K562 (cell line): ENCODE measurements at regions not wholly inside any gene's neighbourhood (a gene's known extent, or its start where the extent isn't known, plus 50 kb on each side); places are given as distances from the start of the nearest gene placed in this dataset.

Experiments
- ATAC-seq: fragments of 200-7000 bp; cut with Tn5 transposase; 3 replicates; pipeline ENCODE4 v1.9.1; 2020; ENCODE audit warnings: moderate library complexity
- BruUV-seq: library from RNA; stranded (reverse); fragments of 400-500 nt; replicated peaks from 2 replicates; lab custom pipeline; 2021; lab: Mats Ljungman, UMichigan
- CTCF ChIA-PET: fragments of 300-600 bp; formaldehyde crosslinking; extraction: SDS; loops from one replicate; lab custom pipeline; 2021; ENCODE audit warnings: low intra/inter-chr PET ratio; lab: Yijun Ruan, JAX
- POLR2A ChIA-PET: fragments of 300-600, 350-650 bp; sonication (Branson Sonifier 250); formaldehyde crosslinking; extraction: SDS; loops from one replicate; lab custom pipeline; 2021; ENCODE audit warnings: antibody characterized with exemption, inconsistent platforms; lab: Yijun Ruan, JAX
- DNase-seq, 4 experiments: peaks; one replicate each; pipeline versions ENCODE4 v3.0.0 to v3.0.0-alpha.2; 2011 to 2018; ENCODE audit warnings: low spot score in 3 of 4, mixed read lengths in 3 of 4; ENCODE audit errors: extremely low read depth in 1 of 4
- FAIRE-seq: peaks from 2 replicates; lab custom pipeline; 2011; peaks lifted over from hg19 to GRCh38; lab: Jason Lieb, UNC
- H2AFZ ChIP-seq: 2 replicates; pipeline ENCODE4 v1.6.0; 2011; ENCODE audit warnings: low read depth, low read length, control low read depth, inconsistent platforms
- H3K27ac ChIP-seq: fragments of 200-600 bp; 3 replicates; pipeline ENCODE4 v1.8.0; 2011; ENCODE audit warnings: low read depth, mild to moderate bottlenecking, control low read depth, inconsistent platforms, low read length, moderate library complexity, mixed read lengths; ENCODE audit errors: extremely low read depth
- H3K27me3 ChIP-seq, 2 experiments: fragments of 300-600 bp in 1 of 2; 2 replicates in 1 of 2; 3 replicates in 1 of 2; pipeline versions ENCODE4 v1.6.0 to v1.8.0; 2011; ENCODE audit warnings: inconsistent platforms in 2 of 2, low read length in 2 of 2, mild to moderate bottlenecking in 1 of 2, mixed read lengths in 1 of 2, moderate library complexity in 1 of 2; ENCODE audit not compliant: control insufficient read depth in 2 of 2, insufficient read depth in 2 of 2
- H3K36me3 ChIP-seq: fragments of 300-600 bp; 3 replicates; pipeline ENCODE4 v1.8.0; 2011; ENCODE audit warnings: mild to moderate bottlenecking, low read length, inconsistent platforms; ENCODE audit not compliant: control insufficient read depth, insufficient read depth
- H3K4me1 ChIP-seq, 2 experiments: fragments of 200-600 bp in 1 of 2; replicated peaks in 1 of 2; 2 replicates in 1 of 2; 3 replicates in 1 of 2; pipeline versions ENCODE4 v1.5.1 to v1.8.0; 2011; ENCODE audit warnings: inconsistent platforms in 2 of 2, low read length in 2 of 2, mild to moderate bottlenecking in 1 of 2, mixed read lengths in 1 of 2, moderate library complexity in 1 of 2; ENCODE audit not compliant: control insufficient read depth in 2 of 2, insufficient read depth in 2 of 2
- H3K4me2 ChIP-seq: 2 replicates; pipeline ENCODE4 v1.6.1; 2011; ENCODE audit warnings: low read length, control low read depth, inconsistent platforms, mixed read lengths; ENCODE audit not compliant: insufficient read depth
- H3K4me3 ChIP-seq: fragments of 200-600 bp; sonication (generic), shearing (Covaris generic); 2 replicates; pipeline ENCODE4 v1.5.1; 2016; ENCODE audit warnings: control low read depth, inconsistent platforms
- H3K79me2 ChIP-seq: fragments of 200-600 bp; 3 replicates; pipeline ENCODE4 v1.8.0; 2011; ENCODE audit warnings: low read length, inconsistent platforms; ENCODE audit not compliant: control insufficient read depth, insufficient read depth
- H3K9ac ChIP-seq, 2 experiments: 2 replicates each; pipeline versions ENCODE4 v1.6.0 to v1.6.1; 2011; ENCODE audit warnings: low read depth in 2 of 2, low read length in 2 of 2, control low read depth in 1 of 2, inconsistent platforms in 1 of 2, mild to moderate bottlenecking in 1 of 2, mixed read lengths in 1 of 2; ENCODE audit not compliant: insufficient read depth in 1 of 2
- H3K9me1 ChIP-seq: one replicate; pipeline ENCODE4 v1.6.0; 2011; ENCODE audit warnings: inconsistent platforms, mild to moderate bottlenecking, low read length, moderate library complexity; ENCODE audit not compliant: control insufficient read depth, insufficient read depth
- H3K9me3 ChIP-seq: replicated peaks from 2 replicates; pipeline ENCODE4 v1.5.1; 2011; ENCODE audit warnings: low read depth, low read length, inconsistent platforms; ENCODE audit not compliant: control insufficient read depth, insufficient read depth
- H4K20me1 ChIP-seq: replicated peaks from 2 replicates; pipeline ENCODE4 v1.6.1; 2011; ENCODE audit warnings: low read length, inconsistent platforms, mixed read lengths; ENCODE audit not compliant: control insufficient read depth, insufficient read depth
- BRF1 ChIP-seq: IDR thresholded peaks from 3 replicates; pipeline ENCODE4 v1.6.1; 2011; ENCODE audit warnings: borderline replicate concordance, mild to moderate bottlenecking; ENCODE audit not compliant: insufficient read length; ENCODE audit errors: extremely low read depth
- EGR1 ChIP-seq: fragments of 450-650 bp; conservative IDR thresholded peaks from 2 replicates; pipeline ENCODE4 v1.6.1; 2017; ENCODE audit warnings: mild to moderate bottlenecking
- GTF2F1 ChIP-seq: IDR thresholded peaks from 2 replicates; pipeline ENCODE4 v1.6.1; 2011; ENCODE audit warnings: low read depth, low read length, improper control_type of control experiment
- HES1 ChIP-seq: fragments of 450-650 bp; IDR thresholded peaks from 2 replicates; pipeline ENCODE4 v1.6.1; 2016; ENCODE audit warnings: low read depth, mild to moderate bottlenecking, moderate library complexity
- KLF1 ChIP-seq: fragments of 450-650 bp; IDR thresholded peaks from 2 replicates; pipeline ENCODE4 v1.6.1; 2016; ENCODE audit warnings: missing genetic modification characterization, missing compliant biosample characterization
- MYNN ChIP-seq, 2 experiments: sonication (generic); formaldehyde crosslinking in 1 of 2; IDR thresholded peaks; 2 replicates each; pipeline versions ENCODE4 v1.5.0 to v1.6.1; 2016 to 2020; ENCODE audit warnings: antibody characterized with exemption in 1 of 2, missing genetic modification reagents in 1 of 2
- PHB ChIP-seq: fragments of 250-450 bp; sonication (Bioruptor Pico); IDR thresholded peaks from 2 replicates; pipeline ENCODE4 v1.5.0; 2021
- POLR2AphosphoS5 ChIP-seq: IDR thresholded peaks from 2 replicates; pipeline ENCODE4 v1.6.1; 2011; ENCODE audit warnings: mild to moderate bottlenecking, low read depth, low read length, moderate library complexity; ENCODE audit not compliant: control insufficient read depth, insufficient read depth
- PYGO2 ChIP-seq: fragments of 450-650 bp; IDR thresholded peaks from 2 replicates; pipeline ENCODE4 v1.6.1; 2016; ENCODE audit warnings: mild to moderate bottlenecking, missing genetic modification characterization, moderate library complexity, missing compliant biosample characterization
- U2AF1 ChIP-seq: fragments of 200-400 bp; formaldehyde crosslinking; optimal IDR thresholded peaks from 2 replicates; pipeline ENCODE3; 2017; ENCODE audit warnings: mild to moderate bottlenecking, low read depth, low read length, moderate library complexity
- XRCC5 ChIP-seq: fragments of 200-400 bp; formaldehyde crosslinking; IDR thresholded peaks from 2 replicates; pipeline ENCODE4 v1.6.1; 2017; ENCODE audit warnings: low read depth, mild to moderate bottlenecking, low read length
- ZFP36 ChIP-seq: fragments of 150-350 bp; IDR thresholded peaks from 2 replicates; pipeline ENCODE4 v1.6.1; 2018; ENCODE audit warnings: low read length, low read depth; ENCODE audit not compliant: partially characterized antibody
- WGBS: fragments of 100-300 bp; shearing (Covaris generic); methylation state at CpG from one replicate; pipeline ENCODE4 v1.1.6; 2016; ENCODE audit warnings: low coverage, mixed read lengths; ENCODE audit not compliant: insufficient coverage; ENCODE audit errors: missing lambda C conversion rate; 5-methylcytosine and 5-hydroxymethylcytosine counted together
- in situ Hi-C: fragments of 300-500 bp; cut with MboI; formaldehyde crosslinking; loops from 4 replicates; pipeline ENCODE4 v1.15.0; 2018; ENCODE audit warnings: inconsistent platforms, mixed read lengths
- intact Hi-C: fragments of 100-400 bp; cut with micrococcal nuclease; formaldehyde crosslinking; loops from 2 replicates; pipeline ENCODE4 v1.14.2; 2022
- TF ChIP-seq, protein P1 (sequence below): IDR thresholded peaks from 3 replicates; pipeline ENCODE4 v1.6.1; 2011; ENCODE audit warnings: borderline replicate concordance, mild to moderate bottlenecking; ENCODE audit not compliant: insufficient read length, insufficient read depth

DNA sequence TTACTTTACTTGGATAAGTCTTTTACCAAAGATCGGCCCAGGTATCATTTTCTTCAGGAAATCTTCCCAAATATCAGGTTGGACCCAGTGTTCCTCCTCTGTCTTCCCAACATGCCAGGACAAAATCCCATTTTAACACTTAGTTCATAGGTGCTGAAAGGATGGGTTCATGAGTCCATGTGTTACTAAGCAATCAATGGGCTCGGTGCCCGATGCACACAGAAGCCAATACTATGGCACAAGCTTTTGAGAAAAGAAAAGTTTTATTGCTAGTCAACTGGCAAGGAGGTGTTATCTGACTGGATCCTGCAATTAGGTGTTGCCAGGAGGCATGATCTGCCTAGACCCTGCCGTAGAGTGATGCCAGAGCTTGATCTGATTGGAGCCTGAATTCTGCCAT is 133.3 kb upstream of the SLC44A3 start:
- Histone ChIP-seq H3K79me2 (no peaks in the 10 kb centered on the region), H2AFZ (no peak overlapping the region), H3K4me2 (no peak overlapping the region), H3K27me3 (peaks cover 2 to 20% of the 10 kb centered on the region in 2 experiments; a peak in 2 of 5 replicates), H3K4me3 (no peak overlapping the region), H3K9ac (no peak overlapping the region), H3K9me1 (no peaks in the 10 kb centered on the region), H3K27ac (no peak overlapping the region), H3K36me3 (no peaks in the 10 kb centered on the region), H3K4me1 (no peaks in the 10 kb centered on the region), H3K9me3 (no peaks in the 10 kb centered on the region), H4K20me1 (no peaks in the 10 kb centered on the region)
- FAIRE-seq: no peak
- intact Hi-C loops (no loop called here), in situ Hi-C loops (no loop called here)
- ATAC-seq: no peak
- BruUV-seq: no TSS peak
- TF ChIP-seq HES1 (no peak), XRCC5 (no peak), U2AF1 (no peak), EGR1 (no peak), KLF1 (tag) (no peak), BRF1 (no peak), GTF2F1 (no peak), PYGO2 (tag) (no peak), ZFP36 (no peak), PHB (CRISPR knock-in tag) (no peak), MYNN (IDR thresholded peaks at IDR 0.05) (no peak), MYNN (CRISPR knock-in tag; IDR thresholded peaks at IDR 0.05) (no peak), POLR2AphosphoS5 (no peak)
- TF ChIP-seq, protein P1, sequence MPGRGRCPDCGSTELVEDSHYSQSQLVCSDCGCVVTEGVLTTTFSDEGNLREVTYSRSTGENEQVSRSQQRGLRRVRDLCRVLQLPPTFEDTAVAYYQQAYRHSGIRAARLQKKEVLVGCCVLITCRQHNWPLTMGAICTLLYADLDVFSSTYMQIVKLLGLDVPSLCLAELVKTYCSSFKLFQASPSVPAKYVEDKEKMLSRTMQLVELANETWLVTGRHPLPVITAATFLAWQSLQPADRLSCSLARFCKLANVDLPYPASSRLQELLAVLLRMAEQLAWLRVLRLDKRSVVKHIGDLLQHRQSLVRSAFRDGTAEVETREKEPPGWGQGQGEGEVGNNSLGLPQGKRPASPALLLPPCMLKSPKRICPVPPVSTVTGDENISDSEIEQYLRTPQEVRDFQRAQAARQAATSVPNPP: no peak
- WGBS: 0% methylated on average over 4 of the region's 4 CpGs
- ChIA-PET POLR2A (no interaction called here), CTCF (no interaction called here)
- DNase-seq: no peak
